ENCODE measurements at regions not wholly inside any gene's neighbourhood (a gene's known extent, or its start where the extent isn't known, plus 50 kb on each side); places are given as distances from the start of the nearest gene placed in this dataset.
A peak's percentile ranks its signal among the peaks of the same experiment; 100 is the strongest.

- POLR2A ChIA-PET (ENCODE audit: unreplicated experiment) = no interaction called here
These were observed 265.5 kb upstream of the PCSK5 start for GRCh38 chr9:75624998-75625397.

GRCh38 chr9:75626860-75627259 is 263.6 kb upstream of the PCSK5 start:
- intact Hi-C loops (cut with micrococcal nuclease; ENCODE audit: unreplicated experiment) = no loop called here
- Histone ChIP-seq H3K9me3 (ENCODE audit: insufficient read depth, low read depth) (no peaks in the 10 kb centered on the region), H3F3A (ENCODE audit: insufficient read depth, low read depth) (no peaks in the 10 kb centered on the region), H3K79me2 (ENCODE audit: low read depth) (no peaks in the 10 kb centered on the region), H3K27ac (no peak overlapping the region), H4K20me1 (ENCODE audit: insufficient read depth) (no peaks in the 10 kb centered on the region), H3K9me2 (ENCODE audit: insufficient read depth) (no peaks in the 10 kb centered on the region), H3K4me3 (no peak overlapping the region), H3K4me2 (no peak overlapping the region), H3K36me3 (ENCODE audit: low read depth) (no peaks in the 10 kb centered on the region), H3K27me3 (ENCODE audit: insufficient read depth, low read depth) (no peaks in the 10 kb centered on the region), H3K4me1 (replicated peaks; ENCODE audit: insufficient read depth) (no peaks in the 10 kb centered on the region), H2AFZ (no peak overlapping the region)
- TF ChIP-seq CTCF (conservative IDR thresholded peaks at IDR 0.05) = no peak
- no peak for TF ChIP-seq EZH2 (IDR thresholded peaks at IDR 0.05; ENCODE audit: low read depth)
- no peak for DNase-seq
- no TSS peak for BruUV-seq (replicated peaks)
- ChIA-PET POLR2A (ENCODE audit: unreplicated experiment) (no interaction called here), CTCF (no interaction called here)

More at GRCh38 chr9:75624998-75625397, 265.5 kb upstream of the PCSK5 start:
- Histone ChIP-seq H3K9me2 (ENCODE audit: insufficient read depth) (no peaks in the 10 kb centered on the region), H3K79me2 (ENCODE audit: low read depth) (no peaks in the 10 kb centered on the region), H3K36me3 (ENCODE audit: low read depth) (no peaks in the 10 kb centered on the region), H2AFZ (no peak overlapping the region), H3K4me2 (no peak overlapping the region), H3F3A (ENCODE audit: insufficient read depth, low read depth) (no peaks in the 10 kb centered on the region), H3K9me3 (ENCODE audit: insufficient read depth, low read depth) (no peaks in the 10 kb centered on the region), H4K20me1 (ENCODE audit: insufficient read depth) (no peaks in the 10 kb centered on the region), H3K4me1 (replicated peaks; ENCODE audit: insufficient read depth) (no peaks in the 10 kb centered on the region), H3K4me3 (no peak overlapping the region), H3K27me3 (ENCODE audit: insufficient read depth, low read depth) (no peaks in the 10 kb centered on the region), H3K27ac (no peak overlapping the region)
- CTCF ChIA-PET = no interaction called here
- TF ChIP-seq EZH2 (IDR thresholded peaks at IDR 0.05; ENCODE audit: low read depth) (no peak), CTCF (conservative IDR thresholded peaks at IDR 0.05) (no peak)
- intact Hi-C loops (cut with micrococcal nuclease; ENCODE audit: unreplicated experiment) = loop anchor here (1.0 kb wide), 1 partner anchor 16 kb away; no protein-coding TSS in a partner anchor
- no TSS peak for BruUV-seq (replicated peaks)
- peak in 1 of 2 experiments; percentile 17 for DNase-seq

- ChIA-PET POLR2A (ENCODE audit: unreplicated experiment) (no interaction called here), CTCF (no interaction called here)
These were observed 261.5 kb upstream of the PCSK5 start for GRCh38 chr9:75628952-75629351.

More at GRCh38 chr9:75628952-75629351, 261.5 kb upstream of the PCSK5 start:
- DNase-seq = no peak
- TF ChIP-seq CTCF (conservative IDR thresholded peaks at IDR 0.05) (no peak), EZH2 (IDR thresholded peaks at IDR 0.05; ENCODE audit: low read depth) (no peak)
- Histone ChIP-seq H3K27ac (no peak overlapping the region), H3K79me2 (ENCODE audit: low read depth) (no peaks in the 10 kb centered on the region), H3K36me3 (ENCODE audit: low read depth) (no peaks in the 10 kb centered on the region), H4K20me1 (ENCODE audit: insufficient read depth) (no peaks in the 10 kb centered on the region), H3K9me3 (ENCODE audit: insufficient read depth, low read depth) (no peaks in the 10 kb centered on the region), H3K4me2 (no peak overlapping the region), H3K9me2 (ENCODE audit: insufficient read depth) (no peaks in the 10 kb centered on the region), H3F3A (ENCODE audit: insufficient read depth, low read depth) (no peaks in the 10 kb centered on the region), H3K4me1 (replicated peaks; ENCODE audit: insufficient read depth) (no peaks in the 10 kb centered on the region), H3K4me3 (no peak overlapping the region), H2AFZ (0 out of 2 replicates have a peak overlapping the region, but pooled peaks have one; percentile 33), H3K27me3 (ENCODE audit: insufficient read depth, low read depth) (no peaks in the 10 kb centered on the region)
- intact Hi-C loops (cut with micrococcal nuclease; ENCODE audit: unreplicated experiment) = no loop called here
- BruUV-seq (replicated peaks) = no TSS peak
